Smooth muscle cell (in vitro differentiated cells): ENCODE measurements at regions not wholly inside any gene's neighbourhood (a gene's known extent, or its start where the extent isn't known, plus 50 kb on each side); places are given as distances from the start of the nearest gene placed in this dataset.

Experiments
- DNase-seq: peaks from one replicate; lab custom pipeline; 2025; ENCODE audit not compliant: unreplicated experiment; lab: John Stamatoyannopoulos, UW
- H2AFZ ChIP-seq: fragments of 200-600 bp; sonication (generic); 2 replicates; pipeline ENCODE4 v1.6.0; 2016; ENCODE audit warnings: antibody characterized with exemption, low read depth, mild to moderate bottlenecking
- H3F3A ChIP-seq: fragments of 200-600 bp; sonication (generic); 2 replicates; pipeline ENCODE4 v1.6.0; 2017; ENCODE audit warnings: antibody characterized with exemption, low read depth
- H3K27ac ChIP-seq: fragments of 200-600 bp; sonication (generic); 2 replicates; pipeline ENCODE4 v1.5.1; 2016; ENCODE audit warnings: low read depth, mild to moderate bottlenecking
- H3K27me3 ChIP-seq: fragments of 200-600 bp; sonication (generic); 2 replicates; pipeline ENCODE4 v1.6.1; 2016; ENCODE audit warnings: low read depth, mild to moderate bottlenecking
- H3K36me3 ChIP-seq: fragments of 200-600 bp; sonication (generic); 2 replicates; pipeline ENCODE4 v1.5.1; 2016; ENCODE audit warnings: low read depth
- H3K4me1 ChIP-seq: fragments of 200-600 bp; sonication (generic); 2 replicates; pipeline ENCODE4 v1.5.1; 2016; ENCODE audit warnings: low read depth
- H3K4me2 ChIP-seq: fragments of 200-600 bp; sonication (generic); 2 replicates; pipeline ENCODE4 v1.6.0; 2016; ENCODE audit warnings: mild to moderate bottlenecking
- H3K4me3 ChIP-seq: fragments of 200-600 bp; sonication (generic); 2 replicates; pipeline ENCODE4 v1.5.1; 2016; ENCODE audit warnings: mild to moderate bottlenecking
- H3K79me2 ChIP-seq: fragments of 200-600 bp; sonication (generic); 2 replicates; pipeline ENCODE4 v1.6.0; 2016; ENCODE audit warnings: low read depth, mild to moderate bottlenecking
- H3K9ac ChIP-seq: fragments of 200-600 bp; sonication (generic); 2 replicates; pipeline ENCODE4 v1.6.0; 2016; ENCODE audit warnings: low read depth
- H3K9me3 ChIP-seq: fragments of 200-600 bp; sonication (generic); replicated peaks from 2 replicates; pipeline ENCODE4 v1.5.1; 2016; ENCODE audit warnings: low read depth
- H4K20me1 ChIP-seq: fragments of 200-600 bp; sonication (generic); 2 replicates; pipeline ENCODE4 v1.6.0; 2016; ENCODE audit warnings: low read depth
- CTCF ChIP-seq: fragments of 200-600 bp; sonication (generic); IDR thresholded peaks from 2 replicates; pipeline ENCODE4 v1.5.1; 2017; ENCODE audit warnings: borderline replicate concordance, mild to moderate bottlenecking, antibody characterized with exemption; ENCODE audit not compliant: insufficient read depth, poor library complexity, severe bottlenecking
- WGBS: methylation state at CpG from one replicate; pipeline ENCODE4 v1.1.7; 2016; ENCODE audit warnings: low lambda C conversion rate; 5-methylcytosine and 5-hydroxymethylcytosine counted together

GRCh38 chr11:79627281-79627680 is 186.5 kb upstream of the TENM4 start:
- H3K4me1 ChIP-seq, result peaks cover 8% of the 10 kb centered on the region
- H3K36me3 ChIP-seq, result no peaks in the 10 kb centered on the region
- H4K20me1 ChIP-seq, result no peaks in the 10 kb centered on the region
- DNase-seq, result no peak
- H2AFZ ChIP-seq, result no peak overlapping the region
- H3K4me2 ChIP-seq, result peak overlapping the region; percentile 61
- H3K27me3 ChIP-seq, result no peaks in the 10 kb centered on the region
- H3K79me2 ChIP-seq, result no peaks in the 10 kb centered on the region
- TF ChIP-seq CTCF, result no peak
- no peaks in the 10 kb centered on the region for H3K9me3 ChIP-seq
- H3F3A ChIP-seq, result no peaks in the 10 kb centered on the region
- WGBS, result 45% methylated on average over 6 of the region's 6 CpGs
- no peak overlapping the region for H3K4me3 ChIP-seq
- peak overlapping the region; percentile 67 for H3K27ac ChIP-seq
- no peak overlapping the region for H3K9ac ChIP-seq

- Histone ChIP-seq H3K36me3 (no peaks in the 10 kb centered on the region), H3K27ac (peak overlapping the region; percentile 67), H3K4me3 (no peak overlapping the region)
Measured at GRCh38 chr11:79626135-79627075, 185.6 kb upstream of the TENM4 start.

GRCh38 chr11:79623375-79623774 is 182.5 kb upstream of the TENM4 start:
- Histone ChIP-seq H3F3A (no peaks in the 10 kb centered on the region), H3K4me3 (no peak overlapping the region), H3K9ac (no peak overlapping the region), H3K79me2 (no peaks in the 10 kb centered on the region), H3K36me3 (no peaks in the 10 kb centered on the region), H3K27me3 (no peaks in the 10 kb centered on the region), H4K20me1 (no peaks in the 10 kb centered on the region), H3K4me1 (peaks cover 8% of the 10 kb centered on the region), H2AFZ (no peak overlapping the region), H3K27ac (no peak overlapping the region), H3K9me3 (no peaks in the 10 kb centered on the region), H3K4me2 (no peak overlapping the region)
- 91% methylated on average over 2 of the region's 2 CpGs for WGBS
- DNase-seq, result no peak
- TF ChIP-seq CTCF, result no peak

More at GRCh38 chr11:79626135-79627075, 185.6 kb upstream of the TENM4 start:
- Histone ChIP-seq H2AFZ (peak overlapping the region; percentile 50), H4K20me1 (no peaks in the 10 kb centered on the region), H3K79me2 (no peaks in the 10 kb centered on the region), H3K4me2 (peak overlapping the region; percentile 61), H3F3A (no peaks in the 10 kb centered on the region), H3K27me3 (no peaks in the 10 kb centered on the region), H3K9me3 (no peaks in the 10 kb centered on the region), H3K9ac (peak overlapping the region; percentile 10), H3K4me1 (peaks cover 8% of the 10 kb centered on the region)
- WGBS, result 41% methylated on average over 4 of the region's 4 CpGs
- TF ChIP-seq CTCF, result no peak
- DNase-seq, result no peak
